GM12865 (cell line): ENCODE measurements at regions not wholly inside any gene's neighbourhood (a gene's known extent, or its start where the extent isn't known, plus 50 kb on each side); places are given as distances from the start of the nearest gene placed in this dataset.

ENCODE experiments used
- DNase-seq: peaks from one replicate; pipeline ENCODE4 v3.0.0; 2010; ENCODE audit warnings: low read depth
- H3K4me3 ChIP-seq: 2 replicates; pipeline ENCODE4 v1.5.1; 2011; ENCODE audit warnings: mild to moderate bottlenecking, low read depth, low read length, control low read depth
- CTCF ChIP-seq: IDR thresholded peaks from 2 replicates; pipeline ENCODE4 v1.5.1; 2011; ENCODE audit warnings: low read length, control low read depth, low read depth, inconsistent platforms; ENCODE audit not compliant: insufficient read depth; ENCODE audit errors: missing control alignments

GRCh38 chr1:59172693-59173092 lies 124.2 kb upstream of the FGGY start:
- TF ChIP-seq CTCF, result no peak

GRCh38 chr1:59173721-59174120 lies 123.2 kb upstream of the FGGY start:
- DNase-seq, result no peak
- TF ChIP-seq CTCF, result no peak
- no peak overlapping the region for H3K4me3 ChIP-seq

More at GRCh38 chr1:59172693-59173092, 124.2 kb upstream of the FGGY start:
- DNase-seq, result no peak
- no peak overlapping the region for H3K4me3 ChIP-seq

GRCh38 chr1:59176471-59176870 lies 120.4 kb upstream of the FGGY start:
- TF ChIP-seq CTCF, result no peak

GRCh38 chr1:59177756-59178155 lies 119.1 kb upstream of the FGGY start:
- no peak for DNase-seq
- H3K4me3 ChIP-seq, result no peak overlapping the region
- TF ChIP-seq CTCF, result no peak

More at GRCh38 chr1:59176471-59176870, 120.4 kb upstream of the FGGY start:
- H3K4me3 ChIP-seq, result no peak overlapping the region
- no peak for DNase-seq

- H3K4me3 ChIP-seq, result no peak overlapping the region
- DNase-seq, result no peak
Measured at GRCh38 chr1:59178339-59179187, 118.3 kb upstream of the FGGY start.

GRCh38 chr1:59179673-59180072 lies 117.2 kb upstream of the FGGY start:
- no peak for TF ChIP-seq CTCF
- no peak for DNase-seq
- H3K4me3 ChIP-seq, result no peak overlapping the region

More at GRCh38 chr1:59178339-59179187, 118.3 kb upstream of the FGGY start:
- TF ChIP-seq CTCF, result no peak
